Stomach (tissue), 4 donors: ENCODE measurements at regions not wholly inside any gene's neighbourhood (a gene's known extent, or its start where the extent isn't known, plus 50 kb on each side); places are given as distances from the start of the nearest gene placed in this dataset.

Experiments used
- CTCF ChIP-seq, 7 experiments: fragments of 450-650 bp in 4 of 7; fragments of 200-600 bp in 3 of 7; sonication (generic) in 3 of 7; IDR thresholded peaks; one replicate each; pipeline ENCODE4 v1.5.1; 2016 to 2019; ENCODE audit warnings: antibody characterized with exemption in 7 of 7, control low read depth in 2 of 7, mild to moderate bottlenecking in 1 of 7
- EP300 ChIP-seq: sonication (generic); formaldehyde crosslinking; IDR thresholded peaks from one replicate; pipeline ENCODE4 v1.6.1; 2017; ENCODE audit warnings: antibody characterized with exemption
- POLR2A ChIP-seq, 4 donors: fragments of 450-650 bp; IDR thresholded peaks; one replicate each; pipeline ENCODE4 v1.6.1; 2016; ENCODE audit warnings: antibody characterized with exemption in 4 of 4, control low read depth in 2 of 4, mild to moderate bottlenecking in 1 of 4, moderate library complexity in 1 of 4
- POLR2AphosphoS5 ChIP-seq, 3 donors: sonication (generic); formaldehyde crosslinking; IDR thresholded peaks; one replicate each; pipeline ENCODE4 v1.6.1; 2016; ENCODE audit warnings: antibody characterized with exemption in 3 of 3

- no peak for TF ChIP-seq CTCF (IDR thresholded peaks at IDR 0.05)
- no peak for TF ChIP-seq POLR2A (IDR thresholded peaks at IDR 0.05)
- no peak for TF ChIP-seq POLR2AphosphoS5 (IDR thresholded peaks at IDR 0.05)
- no peak for TF ChIP-seq EP300
Observed at GRCh38 chr1:223016890-223017289, 126.2 kb downstream of the TLR5 start.
